ENCODE measurements at regions not wholly inside any gene's neighbourhood (a gene's known extent, or its start where the extent isn't known, plus 50 kb on each side); places are given as distances from the start of the nearest gene placed in this dataset.
"Not testable (repeated sequence)": the region's sequence is repeated elsewhere in the genome, so short reads cannot be mapped to it uniquely, and the experiment has no call there.

DNA sequence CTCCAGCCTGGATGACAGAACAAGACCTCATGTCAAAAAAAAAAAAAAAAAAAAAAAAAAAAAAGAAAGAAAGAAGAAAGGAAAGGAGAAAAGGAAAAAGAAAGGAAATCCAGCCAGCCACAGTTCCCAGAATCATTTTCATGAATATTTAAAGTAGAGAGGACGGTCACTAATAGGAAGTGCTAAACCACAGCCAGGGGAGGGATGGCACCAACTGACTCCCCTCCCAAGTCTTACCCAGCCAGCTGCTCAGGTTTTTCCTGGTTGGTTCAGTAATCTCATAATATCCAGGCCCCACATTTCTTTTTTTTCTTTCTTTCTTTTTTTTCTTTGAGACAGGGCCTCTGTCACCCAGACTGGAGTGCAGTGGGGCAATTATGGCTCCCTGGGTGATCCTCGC is 63.9 kb upstream of the AK4 start:
- no peak for DNase-seq (ENCODE audit: extremely low read depth, insufficient read length)
- TF ChIP-seq, protein P1, sequence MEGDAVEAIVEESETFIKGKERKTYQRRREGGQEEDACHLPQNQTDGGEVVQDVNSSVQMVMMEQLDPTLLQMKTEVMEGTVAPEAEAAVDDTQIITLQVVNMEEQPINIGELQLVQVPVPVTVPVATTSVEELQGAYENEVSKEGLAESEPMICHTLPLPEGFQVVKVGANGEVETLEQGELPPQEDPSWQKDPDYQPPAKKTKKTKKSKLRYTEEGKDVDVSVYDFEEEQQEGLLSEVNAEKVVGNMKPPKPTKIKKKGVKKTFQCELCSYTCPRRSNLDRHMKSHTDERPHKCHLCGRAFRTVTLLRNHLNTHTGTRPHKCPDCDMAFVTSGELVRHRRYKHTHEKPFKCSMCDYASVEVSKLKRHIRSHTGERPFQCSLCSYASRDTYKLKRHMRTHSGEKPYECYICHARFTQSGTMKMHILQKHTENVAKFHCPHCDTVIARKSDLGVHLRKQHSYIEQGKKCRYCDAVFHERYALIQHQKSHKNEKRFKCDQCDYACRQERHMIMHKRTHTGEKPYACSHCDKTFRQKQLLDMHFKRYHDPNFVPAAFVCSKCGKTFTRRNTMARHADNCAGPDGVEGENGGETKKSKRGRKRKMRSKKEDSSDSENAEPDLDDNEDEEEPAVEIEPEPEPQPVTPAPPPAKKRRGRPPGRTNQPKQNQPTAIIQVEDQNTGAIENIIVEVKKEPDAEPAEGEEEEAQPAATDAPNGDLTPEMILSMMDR (IDR thresholded peaks at IDR 0.05; ENCODE audit: insufficient read depth, low read length, poor library complexity, severe bottlenecking), result no peak
- no peak overlapping the region for H3K4me3 ChIP-seq (replicated peaks; ENCODE audit: low read depth, low read length)
- no peaks in the 10 kb centered on the region for H3K36me3 ChIP-seq (ENCODE audit: control insufficient read depth, insufficient read depth, low read length)
- no peaks in the 10 kb centered on the region for H3K27me3 ChIP-seq (replicated peaks; ENCODE audit: control insufficient read depth, insufficient read depth, low read length)

DNA sequence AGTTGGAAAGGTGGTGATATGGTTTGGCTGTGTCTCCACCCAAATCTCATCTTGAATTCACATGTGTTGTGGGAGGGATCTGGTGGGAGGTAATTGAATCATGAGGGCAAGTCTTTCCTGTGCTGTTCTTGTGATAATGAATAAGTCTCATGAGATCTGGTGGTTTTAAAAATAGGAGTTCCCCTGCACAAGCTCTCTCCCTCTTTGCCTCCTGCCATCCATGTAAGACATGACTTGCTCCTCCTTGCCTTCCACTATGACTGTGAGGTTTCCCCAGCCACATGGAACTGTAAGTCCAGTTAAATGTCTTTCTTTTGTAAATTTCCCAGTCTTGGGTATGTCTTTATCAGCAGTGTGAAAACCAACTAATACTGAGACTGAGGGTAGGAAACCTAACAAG is 60.5 kb upstream of the AK4 start:
- not testable (repeated sequence) for H3K27me3 ChIP-seq (replicated peaks; ENCODE audit: control insufficient read depth, insufficient read depth, low read length); DNase-seq (ENCODE audit: extremely low read depth, insufficient read length); H3K36me3 ChIP-seq (ENCODE audit: control insufficient read depth, insufficient read depth, low read length); H3K4me3 ChIP-seq (replicated peaks; ENCODE audit: low read depth, low read length)

DNA sequence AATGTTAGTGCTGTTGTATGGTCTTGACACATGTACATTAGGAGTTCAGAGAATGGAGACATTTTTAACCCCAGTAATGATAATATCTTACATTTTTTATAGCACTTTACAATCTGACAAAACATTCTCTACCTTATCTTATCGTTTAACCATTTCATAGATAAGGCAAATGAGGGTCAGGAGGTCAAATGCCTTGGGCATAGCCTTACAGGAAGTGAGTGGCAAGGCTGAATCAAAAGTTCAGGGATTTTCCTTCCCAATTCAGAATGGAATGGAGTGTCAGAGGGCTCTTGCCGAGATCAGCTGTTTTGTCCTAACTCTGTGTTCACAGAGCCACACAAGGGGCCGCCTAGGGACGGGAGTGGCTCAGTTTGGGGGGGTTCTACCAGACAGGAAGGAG is 57.6 kb upstream of the AK4 start:
- TF ChIP-seq, protein P1 (IDR thresholded peaks at IDR 0.05; ENCODE audit: insufficient read depth, low read length, poor library complexity, severe bottlenecking), result no peak

DNA sequence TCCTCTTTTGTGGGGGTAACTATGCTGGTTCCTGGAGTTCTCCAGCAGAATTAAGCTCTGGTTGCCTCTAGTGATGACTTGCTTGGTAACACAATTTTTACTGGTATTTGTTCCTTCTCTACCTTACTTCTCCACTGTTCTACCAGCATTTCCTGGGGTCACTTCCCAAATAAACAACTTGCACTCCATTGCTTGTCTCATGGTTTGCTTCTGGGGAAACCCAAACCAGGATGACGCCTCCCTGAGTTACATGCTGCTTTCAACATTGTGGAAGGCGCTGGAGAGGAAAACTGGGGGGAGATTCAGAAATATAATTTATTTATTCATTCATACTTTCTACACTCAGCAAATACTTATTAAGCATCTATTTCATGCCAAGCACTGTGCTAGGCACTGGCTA is 55.3 kb upstream of the AK4 start:
- TF ChIP-seq, protein P1 (IDR thresholded peaks at IDR 0.05; ENCODE audit: insufficient read depth, low read length, poor library complexity, severe bottlenecking), result no peak
- no peak for DNase-seq (ENCODE audit: extremely low read depth, insufficient read length)
- Histone ChIP-seq H3K27me3 (replicated peaks; ENCODE audit: control insufficient read depth, insufficient read depth, low read length) (no peaks in the 10 kb centered on the region), H3K4me3 (replicated peaks; ENCODE audit: low read depth, low read length) (no peak overlapping the region), H3K36me3 (ENCODE audit: control insufficient read depth, insufficient read depth, low read length) (no peaks in the 10 kb centered on the region)

More for the DNA sequence above, 57.6 kb upstream of the AK4 start:
- DNase-seq (ENCODE audit: extremely low read depth, insufficient read length), result no peak
- Histone ChIP-seq H3K36me3 (ENCODE audit: control insufficient read depth, insufficient read depth, low read length) (no peaks in the 10 kb centered on the region), H3K4me3 (replicated peaks; ENCODE audit: low read depth, low read length) (no peak overlapping the region), H3K27me3 (replicated peaks; ENCODE audit: control insufficient read depth, insufficient read depth, low read length) (no peaks in the 10 kb centered on the region)

DNA sequence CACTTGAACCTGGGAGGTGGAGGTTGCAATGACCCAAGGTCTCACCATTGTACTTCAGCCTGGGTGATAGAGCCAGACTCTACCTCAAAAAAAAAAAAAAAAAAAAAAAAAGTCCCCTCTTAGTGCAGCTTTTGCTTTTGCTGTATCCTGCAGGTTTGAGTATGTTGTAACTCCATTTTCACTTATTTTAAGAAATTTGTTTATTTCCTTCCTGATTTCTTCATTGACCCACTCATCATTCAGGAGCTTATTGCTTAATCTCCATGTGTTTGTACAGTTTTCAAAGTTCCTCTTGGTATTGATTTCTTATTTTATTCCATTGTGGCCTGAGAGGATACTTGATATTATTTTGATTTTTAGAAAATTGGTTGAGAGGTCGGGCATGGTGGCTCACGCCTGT is 50.9 kb upstream of the AK4 start:
- Histone ChIP-seq H3K27me3 (replicated peaks; ENCODE audit: control insufficient read depth, insufficient read depth, low read length) (no peaks in the 10 kb centered on the region), H3K4me3 (replicated peaks; ENCODE audit: low read depth, low read length) (no peak overlapping the region), H3K36me3 (ENCODE audit: control insufficient read depth, insufficient read depth, low read length) (no peaks in the 10 kb centered on the region)
- DNase-seq (ENCODE audit: extremely low read depth, insufficient read length), result no peak
- TF ChIP-seq, protein P1 (IDR thresholded peaks at IDR 0.05; ENCODE audit: insufficient read depth, low read length, poor library complexity, severe bottlenecking), result no peak

Data from GM06990 (cell line).